ENCODE measurements at regions not wholly inside any gene's neighbourhood (a gene's known extent, or its start where the extent isn't known, plus 50 kb on each side); places are given as distances from the start of the nearest gene placed in this dataset.

GRCh38 chr12:98174428-98174809 is 341.0 kb upstream of the TMPO start:
- TF ChIP-seq CTCF (IDR thresholded peaks at IDR 0.05 in 4 of 5, conservative IDR thresholded peaks at IDR 0.05 in 1 of 5) (no peak), POLR2A (IDR thresholded peaks at IDR 0.05) (no peak)
